ENCODE measurements at regions not wholly inside any gene's neighbourhood (a gene's known extent, or its start where the extent isn't known, plus 50 kb on each side); places are given as distances from the start of the nearest gene placed in this dataset.

- no peak overlapping the region for H3K4me3 ChIP-seq (replicated peaks in 1 of 3; ENCODE audit: insufficient read depth in 1 of 3, low read depth in 1 of 3, low read length in 3 of 3)
- TF ChIP-seq JUN (IDR thresholded peaks at IDR 0.05; ENCODE audit: borderline replicate concordance, insufficient read depth, insufficient read length, low read depth), result no peak
- ChIA-PET CTCF (interaction anchor here (0.6 kb wide), 1 partner anchor 23 kb away, joined by 3 read pairs; no protein-coding TSS in a partner anchor), POLR2A (no interaction called here)
- no peaks in the 10 kb centered on the region for H3K9me1 ChIP-seq (replicated peaks; ENCODE audit: control insufficient read depth, extremely low read depth, insufficient read depth, low read length)
- no peak overlapping the region for H2AFZ ChIP-seq (ENCODE audit: low read depth, low read length)
- no peak overlapping the region for H3K9ac ChIP-seq (replicated peaks; ENCODE audit: extremely low read depth, insufficient read depth, low read length)
- H3K4me1 ChIP-seq (ENCODE audit: control insufficient read depth, extremely low read depth, insufficient read depth, low read length), result no peaks in the 10 kb centered on the region
- no peaks in the 10 kb centered on the region for H3K36me3 ChIP-seq (ENCODE audit: control insufficient read depth in 2 of 2, extremely low read depth in 1 of 2, insufficient read depth in 2 of 2, low read length in 2 of 2)
- no peaks in the 10 kb centered on the region for H3K27me3 ChIP-seq (ENCODE audit: control insufficient read depth in 2 of 2, insufficient read depth in 2 of 2, low read length in 2 of 2)
- BruUV-seq (replicated peaks), result no TSS peak
- H3K4me2 ChIP-seq (ENCODE audit: insufficient read depth, low read length), result no peak overlapping the region
- intact Hi-C loops (cut with micrococcal nuclease) (no loop called here), dilution Hi-C loops (cut with MboI; ENCODE audit: extremely low pct_ligation_motif_present, low sequenced_read_pairs) (no loop called here)
- no peaks in the 10 kb centered on the region for H4K20me1 ChIP-seq (replicated peaks; ENCODE audit: control insufficient read depth, extremely low read depth, insufficient read depth, low read length)
- no peaks in the 10 kb centered on the region for H3K79me2 ChIP-seq (ENCODE audit: control insufficient read depth, insufficient read depth, low read length)
- DNase-seq (ENCODE audit: low read depth, low spot score), result no peak
- no peaks in the 10 kb centered on the region for H3K9me3 ChIP-seq (replicated peaks; ENCODE audit: control insufficient read depth, insufficient read depth, low read length)
- no peak overlapping the region for H3K27ac ChIP-seq (ENCODE audit: insufficient read depth, low read depth, low read length)
- no peak for FAIRE-seq
Observed at GRCh38 chr12:125225641-125226040, 160.4 kb downstream of the AACS start.

DNA sequence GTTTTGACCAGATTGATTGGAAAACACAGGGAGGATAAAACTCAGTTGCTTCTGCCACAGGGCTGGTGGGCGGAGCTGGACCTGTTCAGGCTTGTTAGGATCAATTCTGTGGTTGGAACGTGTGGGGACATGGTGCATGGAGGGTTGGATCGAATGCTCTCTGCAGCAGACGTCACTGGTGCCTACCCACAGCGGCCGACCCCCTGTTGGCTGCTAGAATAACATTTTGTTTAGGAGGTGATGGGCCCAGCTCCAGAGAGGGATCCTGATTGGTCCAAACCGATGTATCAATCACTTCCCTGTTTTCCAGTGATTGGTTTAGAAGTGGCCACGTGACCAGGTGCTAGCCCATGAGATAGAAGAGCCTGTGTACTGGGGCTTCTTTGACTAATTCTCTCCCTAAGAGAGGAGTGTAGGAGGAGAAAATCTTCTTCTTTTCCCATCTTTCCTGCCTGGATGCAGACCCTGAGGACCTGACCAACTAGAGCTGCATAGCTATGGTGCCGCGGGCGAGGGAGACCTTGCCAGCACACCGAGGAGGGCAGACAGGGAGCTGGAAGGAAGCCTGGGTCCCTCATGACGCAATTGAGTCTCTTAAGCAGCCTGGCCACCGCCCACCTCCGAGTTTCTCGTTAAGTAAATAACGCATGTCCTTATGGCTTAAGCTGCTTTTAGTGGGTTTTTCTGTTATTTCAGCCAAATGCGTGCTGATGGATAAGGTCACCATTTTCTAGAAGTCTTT is 163.5 kb downstream of the AACS start:
- CTCF ChIA-PET, result no interaction called here
- Histone ChIP-seq H3K36me3 (ENCODE audit: control insufficient read depth in 2 of 2, extremely low read depth in 1 of 2, insufficient read depth in 2 of 2, low read length in 2 of 2) (no peaks in the 10 kb centered on the region), H3K27ac (ENCODE audit: insufficient read depth, low read depth, low read length) (no peak overlapping the region), H3K4me2 (ENCODE audit: insufficient read depth, low read length) (no peak overlapping the region), H3K9ac (replicated peaks; ENCODE audit: extremely low read depth, insufficient read depth, low read length) (no peak overlapping the region), H3K27me3 (ENCODE audit: control insufficient read depth in 2 of 2, insufficient read depth in 2 of 2, low read length in 2 of 2) (no peaks in the 10 kb centered on the region), H3K9me3 (replicated peaks; ENCODE audit: control insufficient read depth, insufficient read depth, low read length) (no peaks in the 10 kb centered on the region), H3K4me1 (ENCODE audit: control insufficient read depth, extremely low read depth, insufficient read depth, low read length) (no peaks in the 10 kb centered on the region), H3K79me2 (ENCODE audit: control insufficient read depth, insufficient read depth, low read length) (no peaks in the 10 kb centered on the region), H2AFZ (ENCODE audit: low read depth, low read length) (no peak overlapping the region), H4K20me1 (replicated peaks; ENCODE audit: control insufficient read depth, extremely low read depth, insufficient read depth, low read length) (no peaks in the 10 kb centered on the region), H3K9me1 (replicated peaks; ENCODE audit: control insufficient read depth, extremely low read depth, insufficient read depth, low read length) (no peaks in the 10 kb centered on the region), H3K4me3 (replicated peaks in 1 of 3; ENCODE audit: insufficient read depth in 1 of 3, low read depth in 1 of 3, low read length in 3 of 3) (no peak overlapping the region)
- FAIRE-seq, result no peak
- dilution Hi-C loops (cut with MboI; ENCODE audit: extremely low pct_ligation_motif_present, low sequenced_read_pairs) (no loop called here), intact Hi-C loops (cut with micrococcal nuclease) (no loop called here)
- no TSS peak for BruUV-seq (replicated peaks)
- TF ChIP-seq MYC (IDR thresholded peaks at IDR 0.05; ENCODE audit: low read depth, low read length), result no peak
- no peak for TF ChIP-seq MAX (IDR thresholded peaks at IDR 0.05; ENCODE audit: insufficient read depth, insufficient read length)
- TF ChIP-seq EZH2 (IDR thresholded peaks at IDR 0.05; ENCODE audit: borderline replicate concordance, low read depth, low read length, severe bottlenecking), result no peak
- TF ChIP-seq GATA2 (IDR thresholded peaks at IDR 0.05; ENCODE audit: insufficient read depth, insufficient read length, low read depth, low read length), result no peak
- TF ChIP-seq, protein P1, sequence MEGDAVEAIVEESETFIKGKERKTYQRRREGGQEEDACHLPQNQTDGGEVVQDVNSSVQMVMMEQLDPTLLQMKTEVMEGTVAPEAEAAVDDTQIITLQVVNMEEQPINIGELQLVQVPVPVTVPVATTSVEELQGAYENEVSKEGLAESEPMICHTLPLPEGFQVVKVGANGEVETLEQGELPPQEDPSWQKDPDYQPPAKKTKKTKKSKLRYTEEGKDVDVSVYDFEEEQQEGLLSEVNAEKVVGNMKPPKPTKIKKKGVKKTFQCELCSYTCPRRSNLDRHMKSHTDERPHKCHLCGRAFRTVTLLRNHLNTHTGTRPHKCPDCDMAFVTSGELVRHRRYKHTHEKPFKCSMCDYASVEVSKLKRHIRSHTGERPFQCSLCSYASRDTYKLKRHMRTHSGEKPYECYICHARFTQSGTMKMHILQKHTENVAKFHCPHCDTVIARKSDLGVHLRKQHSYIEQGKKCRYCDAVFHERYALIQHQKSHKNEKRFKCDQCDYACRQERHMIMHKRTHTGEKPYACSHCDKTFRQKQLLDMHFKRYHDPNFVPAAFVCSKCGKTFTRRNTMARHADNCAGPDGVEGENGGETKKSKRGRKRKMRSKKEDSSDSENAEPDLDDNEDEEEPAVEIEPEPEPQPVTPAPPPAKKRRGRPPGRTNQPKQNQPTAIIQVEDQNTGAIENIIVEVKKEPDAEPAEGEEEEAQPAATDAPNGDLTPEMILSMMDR (IDR thresholded peaks at IDR 0.05; ENCODE audit: extremely low read depth in 1 of 2, insufficient read depth in 1 of 2, low read depth in 1 of 2, low read length in 2 of 2), result no peak
- no peak for TF ChIP-seq POLR2A (IDR thresholded peaks at IDR 0.05; ENCODE audit: low read depth, low read length)
- no peak for TF ChIP-seq FOS (IDR thresholded peaks at IDR 0.05; ENCODE audit: borderline replicate concordance, insufficient read depth, low read length)
- TF ChIP-seq JUN (IDR thresholded peaks at IDR 0.05; ENCODE audit: borderline replicate concordance, insufficient read depth, insufficient read length, low read depth), result no peak
- no peak for TF ChIP-seq POLR2AphosphoS5 (IDR thresholded peaks at IDR 0.05; ENCODE audit: insufficient read depth, low read depth, low read length)
- POLR2A ChIA-PET, result no interaction called here
- DNase-seq (ENCODE audit: low read depth, low spot score), result no peak

Measured in endothelial cell of umbilical vein (primary cell).